ENCODE measurements at regions not wholly inside any gene's neighbourhood (a gene's known extent, or its start where the extent isn't known, plus 50 kb on each side); places are given as distances from the start of the nearest gene placed in this dataset.
A peak's percentile ranks its signal among the peaks of the same experiment; 100 is the strongest.

DNA sequence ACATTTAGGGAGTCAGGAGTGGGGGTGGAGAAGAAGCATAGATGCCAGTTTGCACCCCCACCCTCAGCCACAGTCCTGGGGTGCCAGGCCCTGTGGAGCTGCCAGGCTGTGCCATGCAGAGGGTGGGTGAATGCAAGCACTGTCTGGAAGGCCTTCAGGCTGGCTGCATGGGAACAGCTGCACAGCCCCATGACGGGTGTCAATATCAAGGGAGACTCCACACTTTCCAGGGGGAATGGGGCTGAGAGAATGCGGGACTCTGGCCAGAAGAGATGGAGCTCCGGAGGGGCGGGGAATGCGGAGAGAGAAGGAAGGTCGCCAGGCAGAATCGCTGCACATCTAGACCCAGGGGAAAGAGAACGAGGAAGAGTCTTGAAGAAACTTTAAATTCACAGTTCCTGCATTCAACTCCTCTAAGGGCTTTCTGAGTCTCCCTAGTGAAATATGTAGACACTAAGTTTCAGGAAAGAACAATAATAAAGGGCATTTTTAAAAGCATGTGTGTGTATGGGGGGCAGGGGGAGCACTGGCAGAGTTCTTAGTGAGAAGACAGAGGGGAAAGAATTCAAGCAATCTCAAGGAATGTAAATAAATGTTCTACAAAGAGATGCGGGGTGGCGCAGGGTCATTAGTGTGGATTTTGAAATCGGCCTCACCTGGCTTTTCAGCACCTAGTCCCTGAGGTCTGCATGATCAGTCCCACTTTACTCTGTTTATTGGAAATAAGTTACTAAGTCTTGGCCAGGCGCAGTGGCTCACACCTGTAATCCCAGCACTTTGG lies 59.1 kb downstream of the BOD1 start:
- DNase-seq = no peak

DNA sequence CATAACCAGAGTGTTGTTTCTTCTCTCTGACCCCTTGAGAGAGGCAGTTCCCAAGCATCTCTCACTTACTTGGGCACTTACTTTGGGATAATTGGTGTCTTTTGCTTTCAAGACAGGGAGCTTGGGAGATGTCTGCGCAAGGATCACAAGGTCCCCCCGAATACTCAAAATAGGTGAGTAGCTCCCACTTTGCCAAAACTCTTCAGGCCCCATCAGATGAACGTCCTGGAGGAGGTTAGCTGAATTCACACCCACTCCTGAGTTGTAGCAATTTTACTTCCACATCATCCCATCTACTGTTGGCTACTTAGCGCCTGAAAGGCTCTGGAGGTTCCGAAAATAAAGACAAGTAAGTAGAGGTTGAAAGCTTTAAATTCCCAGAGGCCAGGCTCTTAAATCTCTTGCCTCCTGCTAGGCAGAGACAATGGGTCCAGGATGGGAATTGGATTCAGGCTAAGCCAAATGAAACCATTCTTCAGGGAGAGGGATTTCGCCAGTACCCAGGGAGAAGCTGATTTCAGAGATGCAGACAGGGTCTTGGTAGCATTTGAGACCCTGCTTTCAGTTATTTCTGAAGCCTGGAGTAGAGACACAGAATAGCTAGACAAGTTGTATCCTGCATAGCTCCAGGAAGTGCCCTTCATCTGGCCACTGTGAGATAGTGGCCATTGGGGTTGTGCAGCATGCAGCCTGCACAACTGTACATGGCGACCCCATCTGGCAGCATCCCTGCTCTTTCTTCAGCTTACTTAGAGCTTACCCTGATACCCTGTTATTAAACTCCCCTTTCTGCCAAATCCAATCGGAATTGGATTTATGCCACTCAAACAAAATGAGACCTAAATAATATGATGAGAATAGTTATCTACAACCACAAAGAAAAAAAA lies 60.1 kb downstream of the BOD1 start:
- DNase-seq = no peak

DNA sequence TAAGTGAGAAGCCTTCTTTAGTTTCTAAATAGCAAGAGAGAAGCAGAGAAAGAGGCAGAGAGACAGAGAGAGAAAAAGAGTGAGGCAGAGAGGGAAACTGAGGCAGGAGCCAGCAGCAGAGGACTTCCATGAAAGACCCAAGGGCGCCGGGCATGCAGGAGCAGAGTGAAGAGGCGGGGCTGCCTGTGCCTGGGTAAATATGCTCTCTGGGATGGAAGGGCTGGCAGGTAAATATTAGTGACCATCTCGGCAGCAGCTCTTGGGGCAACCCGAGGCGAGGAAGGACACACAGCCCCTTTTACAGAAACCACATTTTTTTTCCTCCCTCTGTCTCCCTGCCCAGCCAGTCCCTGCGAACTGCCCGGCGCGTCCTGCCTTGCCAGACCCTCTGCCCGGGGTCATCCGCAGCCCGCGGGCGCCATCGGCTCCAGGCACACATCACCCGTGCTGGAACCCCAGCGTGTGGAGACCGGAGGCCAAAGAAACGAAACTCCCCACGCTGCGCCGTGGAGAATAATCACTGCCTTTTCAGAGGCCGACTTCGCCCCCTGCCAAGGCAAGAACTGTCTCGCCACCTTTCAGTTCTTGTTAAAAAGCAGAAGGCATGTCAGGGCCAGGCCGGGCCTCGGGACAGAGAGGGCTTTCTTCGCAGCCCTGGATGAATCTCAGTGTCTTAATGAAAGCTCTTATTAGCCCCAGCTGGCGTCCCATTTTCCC lies 61.3 kb downstream of the BOD1 start:
- no peak for DNase-seq

DNA sequence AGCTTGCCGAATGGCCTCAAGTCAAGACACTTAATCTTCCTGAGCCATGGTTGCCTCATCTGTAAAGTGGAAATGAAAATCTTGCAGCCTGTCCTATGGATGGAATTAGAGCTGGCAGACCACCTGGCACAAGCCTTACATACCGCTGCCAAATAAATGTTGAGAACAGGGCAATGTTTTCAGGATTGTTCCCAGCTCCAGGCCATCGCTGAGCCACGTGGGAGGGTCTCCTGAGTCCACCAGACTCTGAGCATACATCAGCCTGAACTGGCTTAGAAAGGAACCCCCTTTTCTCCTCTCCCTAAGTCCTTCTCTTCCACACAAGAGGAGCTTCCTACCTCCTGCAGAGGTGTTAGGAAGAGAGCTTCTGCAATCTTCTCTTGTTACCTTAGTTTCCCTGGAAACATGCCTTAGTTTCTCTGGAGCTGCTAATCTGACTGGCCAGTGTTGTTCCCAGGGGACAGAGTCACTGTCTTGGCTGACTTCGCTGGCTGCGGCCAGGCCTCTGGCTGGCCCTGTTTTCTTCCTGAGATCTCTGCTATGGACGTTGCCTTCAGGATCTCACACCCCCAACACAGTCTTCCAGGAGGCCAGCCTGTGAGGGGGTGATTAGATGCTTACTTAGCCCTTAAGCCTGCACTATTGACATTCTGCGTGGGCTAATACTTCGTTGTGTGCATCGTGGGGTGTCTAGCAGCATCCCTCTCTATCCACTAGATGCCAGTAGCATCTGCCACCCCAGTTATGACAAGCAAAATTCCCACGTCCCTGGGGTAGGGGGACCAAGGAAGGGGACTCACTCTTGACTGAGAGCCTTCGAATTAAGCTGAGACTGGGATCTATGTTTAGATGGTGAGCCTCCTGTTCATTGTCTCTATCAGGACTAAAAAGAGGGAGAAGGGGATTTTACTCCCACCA lies 62.2 kb downstream of the BOD1 start:
- no peak for DNase-seq

DNA sequence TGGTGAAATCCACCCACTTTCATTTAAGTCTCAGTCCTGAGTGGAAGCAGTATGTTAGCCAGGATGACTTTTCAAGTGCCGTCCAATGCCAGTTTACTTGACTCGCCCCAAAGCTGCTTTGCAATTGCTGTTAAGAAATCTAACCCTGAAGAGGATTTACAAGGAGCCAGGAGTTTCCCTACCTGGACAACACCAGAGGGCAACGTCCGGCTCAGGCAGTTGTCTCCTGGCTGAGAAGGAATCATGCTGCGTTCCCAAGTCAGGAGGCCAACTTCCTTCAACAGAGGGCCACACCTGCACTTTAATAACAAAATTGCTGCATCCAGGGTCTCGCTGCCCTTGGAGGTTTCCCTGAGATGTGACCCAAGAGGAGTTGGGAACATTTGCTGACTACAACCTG lies 65.8 kb downstream of the BOD1 start:
- DNase-seq = no peak

DNA sequence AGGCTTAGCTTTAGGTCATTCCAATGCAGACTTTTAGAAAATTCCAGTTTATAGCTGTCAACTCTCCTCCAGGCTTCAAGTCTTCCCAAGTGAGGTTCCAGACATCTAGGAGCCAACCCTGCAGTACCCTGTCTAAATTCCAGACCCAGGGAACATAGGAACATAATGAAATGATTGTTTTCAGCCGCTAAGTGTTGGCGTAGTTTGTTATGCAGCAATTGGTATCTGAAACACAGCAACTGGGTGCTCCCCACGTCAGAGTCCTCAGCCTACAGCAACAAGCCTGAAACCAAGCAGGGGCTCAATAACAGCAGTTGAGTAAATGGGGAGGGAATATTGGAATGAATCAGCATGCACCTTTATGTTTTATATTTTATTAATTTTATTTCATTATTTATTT lies 66.8 kb downstream of the BOD1 start:
- no peak for DNase-seq

DNA sequence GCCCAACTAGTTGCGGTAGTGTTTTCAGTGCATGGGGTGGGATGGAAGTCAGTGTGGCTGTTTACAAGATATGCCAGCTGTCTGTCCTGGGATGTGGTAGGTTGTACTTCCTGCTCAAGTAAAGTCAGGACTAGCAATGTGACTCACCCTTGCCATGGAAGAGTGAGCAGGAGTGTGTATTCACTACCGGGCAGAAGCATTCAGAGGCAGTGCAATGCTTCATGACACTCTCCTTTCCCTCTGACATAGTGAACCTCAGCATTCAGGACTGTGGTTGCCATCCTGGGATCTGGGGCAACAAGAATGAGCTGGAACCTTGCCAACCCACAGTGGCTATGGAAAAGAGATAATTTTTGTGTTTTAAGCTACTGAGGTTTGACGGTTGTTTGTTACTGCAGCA lies 68.9 kb downstream of the BOD1 start:
- DNase-seq = no peak

DNA sequence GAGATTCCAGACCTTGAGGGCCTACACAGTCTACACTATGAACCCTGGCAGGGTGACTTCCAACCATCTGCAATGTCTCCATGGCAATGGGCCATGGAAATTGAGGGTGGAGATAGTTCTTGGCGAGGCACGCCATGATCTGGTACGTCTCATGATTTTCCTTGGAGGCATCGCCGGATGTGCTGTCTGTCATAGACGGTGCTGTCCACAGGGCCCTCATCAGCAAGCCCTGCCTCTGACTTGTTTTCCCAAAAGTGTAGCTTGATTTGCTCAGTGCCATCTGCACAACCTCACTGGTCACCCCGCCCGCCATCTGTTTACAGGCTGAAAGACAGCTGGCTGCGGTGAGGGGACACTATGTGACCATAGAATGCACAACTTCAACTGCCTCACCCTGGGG lies 73.5 kb downstream of the BOD1 start:
- DNase-seq = no peak

DNA sequence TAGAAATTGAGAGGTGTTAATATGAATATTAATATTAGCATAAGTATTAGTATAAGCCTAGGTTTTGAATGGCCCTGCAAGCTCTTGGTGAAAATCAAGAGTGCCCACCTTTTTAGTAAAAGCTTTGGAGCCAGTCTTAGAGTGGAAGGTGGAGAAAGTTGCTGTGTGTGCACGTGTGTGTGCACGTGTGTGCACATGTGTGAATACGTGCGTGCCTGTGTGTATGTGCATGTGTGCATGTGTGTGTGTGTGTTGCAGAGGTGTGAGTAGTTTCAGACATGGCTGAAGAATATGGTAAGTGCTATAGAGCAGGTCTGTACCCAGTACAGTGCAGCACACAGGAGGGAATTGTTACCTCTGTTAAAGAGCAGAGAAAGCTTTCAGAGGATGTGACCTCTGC lies 74.3 kb downstream of the BOD1 start:
- no peak for DNase-seq

DNA sequence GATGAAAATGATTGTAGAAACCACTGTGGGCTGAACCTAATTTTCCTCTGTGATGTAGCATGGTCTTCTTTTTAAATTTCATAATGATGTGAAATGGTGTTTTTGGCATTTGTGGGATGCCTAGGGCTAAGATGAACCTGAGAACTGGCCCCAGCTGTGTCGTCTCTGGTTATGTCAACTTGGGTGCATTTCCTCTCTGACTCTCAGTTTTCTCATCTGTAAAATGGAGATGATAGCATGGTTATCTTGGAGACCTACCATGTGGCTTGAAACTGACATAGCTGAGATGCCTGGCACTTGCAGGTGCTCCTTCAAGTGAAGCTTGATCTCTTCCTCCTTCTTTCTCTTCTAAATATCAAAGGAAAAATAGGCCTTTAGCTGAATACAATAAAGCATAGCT lies 77.8 kb downstream of the BOD1 start:
- DNase-seq = no peak

DNA sequence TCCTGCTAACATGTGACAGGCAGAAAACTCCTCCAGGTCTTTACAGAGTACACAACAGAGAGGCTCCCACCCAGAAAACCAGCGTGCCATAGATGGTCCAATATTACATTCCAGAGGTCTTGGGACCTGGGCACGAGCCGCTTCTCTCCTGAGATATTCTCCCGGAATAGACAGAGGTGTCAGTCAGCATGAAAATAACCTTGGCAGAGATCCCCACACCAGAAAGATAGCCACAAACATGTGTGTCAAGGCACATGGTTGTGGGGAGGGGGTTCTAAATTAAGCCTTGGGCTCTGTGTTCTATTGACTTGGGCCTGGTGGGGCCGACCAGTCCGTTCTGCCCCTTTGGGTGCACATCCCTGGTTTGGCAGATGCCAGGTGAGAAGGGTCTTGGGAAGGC lies 78.4 kb downstream of the BOD1 start:
- no peak for DNase-seq

DNA sequence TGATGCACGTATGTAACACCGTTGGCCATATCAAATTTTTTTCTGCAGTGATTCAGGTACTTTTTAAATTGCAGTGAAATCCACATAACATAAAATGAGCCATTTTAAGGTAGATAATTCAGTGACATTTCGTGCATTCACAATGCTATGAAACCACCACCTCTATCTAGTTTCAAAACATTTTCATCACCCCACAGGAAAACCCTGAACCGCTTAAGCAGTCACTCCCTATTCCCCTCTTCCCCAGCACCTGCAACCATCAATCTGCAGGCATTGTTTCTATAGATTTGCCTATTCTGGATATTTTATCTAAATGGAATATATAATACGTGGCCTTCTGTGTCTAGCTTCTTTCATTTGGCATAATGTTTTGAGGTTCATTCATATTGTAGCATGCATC lies 79.2 kb downstream of the BOD1 start:
- no peak for DNase-seq

DNA sequence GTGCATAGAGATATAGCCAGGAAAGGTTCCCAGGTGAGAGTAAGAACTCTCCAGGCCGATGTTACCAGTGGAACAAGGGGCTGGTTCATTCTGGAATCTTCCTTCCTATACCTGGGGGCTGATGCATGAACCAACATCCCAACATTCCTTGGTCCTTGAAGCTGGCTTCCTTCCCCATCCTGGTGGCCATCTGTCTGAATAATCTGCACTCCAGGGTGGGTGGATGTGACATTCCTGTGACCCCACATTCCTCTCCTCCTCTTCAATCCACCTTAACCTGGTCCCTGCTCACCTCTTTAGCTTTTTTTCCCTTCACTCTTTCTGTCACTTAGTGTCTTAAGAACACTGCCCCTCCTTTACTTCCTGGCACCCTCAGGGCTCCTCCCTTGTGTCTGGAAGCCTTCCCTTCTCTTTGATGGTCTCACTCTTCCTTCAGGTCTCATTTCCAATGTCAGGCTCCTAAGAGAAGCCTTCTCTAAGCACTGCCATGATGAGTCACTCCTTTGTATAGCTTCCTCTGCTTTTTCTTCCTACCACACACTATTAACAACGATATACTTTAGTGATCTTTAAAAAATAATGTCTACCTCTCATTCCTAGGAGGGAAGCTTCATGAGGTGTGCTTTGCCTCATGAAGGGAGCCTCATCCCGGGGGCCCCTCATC lies 80.3 kb downstream of the BOD1 start:
- peak; percentile 46 for DNase-seq

DNA sequence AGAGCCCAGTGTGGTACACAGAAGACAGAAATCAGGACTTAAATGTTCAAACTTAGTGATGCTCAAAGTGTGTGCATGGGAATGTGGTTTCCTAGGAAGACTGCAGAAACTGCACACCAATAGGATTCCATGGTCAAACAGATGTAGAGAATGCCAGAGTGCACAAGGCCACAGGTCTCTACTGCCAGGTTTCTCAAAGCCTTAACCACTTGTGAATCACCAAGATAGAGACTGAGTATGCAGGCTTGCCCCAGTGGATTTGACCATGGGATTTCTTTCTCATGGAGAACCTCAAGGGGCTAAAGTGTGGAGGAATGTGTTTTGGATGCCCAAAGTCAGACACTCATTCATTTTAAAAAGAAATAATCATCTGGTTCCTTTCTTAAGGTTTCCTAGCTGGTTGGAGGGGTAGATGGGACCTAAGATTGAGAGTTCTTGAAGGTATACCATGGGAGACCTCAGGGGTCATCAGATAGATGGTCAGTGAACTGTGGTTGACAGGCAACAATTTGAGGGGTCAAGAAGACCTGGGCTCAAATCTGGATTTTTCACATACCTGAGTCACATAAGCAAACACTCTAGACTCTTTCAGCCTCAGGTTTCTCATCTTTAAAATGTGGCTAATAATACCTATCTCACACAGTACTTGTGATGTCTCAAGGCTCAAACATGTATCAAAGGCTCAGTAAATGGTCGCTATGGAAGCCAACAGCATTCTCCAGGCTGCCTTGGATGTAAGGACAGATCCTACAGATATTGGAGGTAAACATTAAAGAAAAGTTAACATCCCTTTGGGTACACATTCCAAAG lies 81.1 kb downstream of the BOD1 start:
- DNase-seq = no peak

DNA sequence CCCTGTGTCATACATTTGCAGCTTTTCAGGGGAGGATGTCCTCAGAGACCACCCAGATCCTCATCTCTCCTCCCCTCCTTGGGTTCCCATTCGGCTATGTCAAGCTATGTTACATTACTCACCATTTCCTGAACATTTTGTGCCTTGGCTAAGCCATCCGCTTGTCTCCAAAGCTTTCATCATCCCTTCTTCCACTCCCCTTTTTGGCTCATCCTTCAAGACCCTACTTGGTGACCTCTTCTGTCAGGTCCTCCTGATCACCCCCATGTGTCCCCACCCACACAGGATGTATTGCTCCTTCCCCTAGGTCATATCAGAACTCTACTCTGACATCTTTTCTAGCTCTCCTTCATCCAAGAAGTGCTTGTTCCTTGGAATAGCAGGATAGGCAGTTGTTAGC lies 81.8 kb downstream of the BOD1 start:
- no peak for DNase-seq

DNA sequence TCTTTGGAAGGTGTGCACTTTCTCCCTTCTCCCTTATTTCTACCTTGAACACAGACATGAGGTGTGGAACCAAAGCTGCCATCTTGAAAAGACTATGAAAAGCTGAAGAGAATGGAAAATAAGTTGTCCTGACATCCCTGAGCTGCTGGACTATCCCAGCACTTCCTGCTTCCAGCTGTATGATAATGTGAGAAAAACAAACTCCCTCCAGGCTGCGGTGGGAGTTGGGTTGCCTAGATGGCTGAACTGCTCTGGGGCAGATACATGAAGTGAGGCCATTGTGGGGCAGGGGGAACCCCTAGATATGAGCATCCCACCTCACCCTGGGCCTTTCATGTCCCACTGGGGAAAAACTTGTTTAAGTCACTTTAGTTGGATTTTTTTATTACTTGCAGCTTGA lies 82.4 kb downstream of the BOD1 start:
- DNase-seq = no peak

DNA sequence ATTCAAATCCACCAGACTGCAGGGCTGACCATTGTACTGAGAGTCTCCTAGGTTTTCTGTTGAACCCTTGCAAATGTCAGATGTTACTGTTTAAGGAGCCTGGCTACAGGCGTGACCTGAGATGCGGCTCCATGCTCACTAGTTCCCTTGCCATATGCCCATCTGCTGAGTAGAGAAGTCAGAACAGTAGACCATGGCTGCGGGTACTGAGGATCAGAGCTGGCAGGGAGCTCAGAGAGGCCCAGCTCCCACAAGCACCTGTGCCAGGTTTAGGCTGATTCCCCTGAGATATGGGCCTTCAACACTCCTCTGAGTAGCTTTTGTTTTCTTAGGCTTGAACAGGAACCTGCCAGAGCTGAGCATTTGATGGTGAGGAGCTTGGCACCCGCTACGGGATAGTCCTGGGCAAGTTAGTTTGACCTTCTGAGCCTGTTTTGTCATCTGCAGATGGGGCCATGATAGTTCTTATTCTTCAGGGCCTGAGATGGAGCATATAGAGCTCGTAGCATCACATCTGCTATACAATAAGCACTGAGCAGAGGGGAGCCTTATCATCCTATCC lies 83.7 kb downstream of the BOD1 start:
- no peak for DNase-seq

DNA sequence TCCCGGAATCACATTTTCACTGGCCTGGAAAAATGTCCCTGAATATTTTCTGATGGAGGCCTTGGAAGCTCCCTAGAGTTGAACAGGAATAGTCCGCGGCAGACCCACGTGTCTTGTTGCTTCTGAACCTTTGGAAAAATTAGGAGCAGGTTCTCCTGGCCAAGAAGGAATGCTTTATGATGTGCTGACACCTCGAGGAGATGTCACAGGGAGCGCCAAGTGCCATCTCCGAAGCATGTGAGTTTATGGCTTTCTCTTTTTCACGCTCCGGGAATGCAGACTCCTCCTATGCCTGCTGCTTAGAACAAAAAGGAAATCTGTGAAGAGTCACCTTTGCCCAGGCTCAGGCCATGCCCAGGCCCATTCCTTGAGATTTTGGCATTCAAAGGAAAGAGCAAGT lies 84.6 kb downstream of the BOD1 start:
- DNase-seq = no peak

DNA sequence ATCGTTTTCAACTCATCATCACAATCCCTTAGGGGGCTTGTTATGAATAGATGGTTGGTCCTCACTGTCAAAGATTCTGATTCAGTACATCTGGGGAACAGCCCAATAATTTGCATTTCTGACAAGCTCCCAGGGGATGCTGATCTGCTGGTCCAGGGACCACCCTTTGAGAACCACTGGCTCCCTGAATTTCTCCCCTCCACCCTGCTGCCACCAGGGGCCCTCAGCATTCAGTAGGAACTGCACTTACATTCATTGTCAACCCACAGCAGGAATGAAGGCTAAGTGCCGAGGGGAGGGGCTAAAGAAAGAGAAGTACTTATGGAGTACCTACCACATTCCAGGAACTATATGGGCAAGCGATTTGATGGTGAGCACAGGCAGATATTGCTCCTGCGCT lies 85.9 kb downstream of the BOD1 start:
- DNase-seq = no peak

DNA sequence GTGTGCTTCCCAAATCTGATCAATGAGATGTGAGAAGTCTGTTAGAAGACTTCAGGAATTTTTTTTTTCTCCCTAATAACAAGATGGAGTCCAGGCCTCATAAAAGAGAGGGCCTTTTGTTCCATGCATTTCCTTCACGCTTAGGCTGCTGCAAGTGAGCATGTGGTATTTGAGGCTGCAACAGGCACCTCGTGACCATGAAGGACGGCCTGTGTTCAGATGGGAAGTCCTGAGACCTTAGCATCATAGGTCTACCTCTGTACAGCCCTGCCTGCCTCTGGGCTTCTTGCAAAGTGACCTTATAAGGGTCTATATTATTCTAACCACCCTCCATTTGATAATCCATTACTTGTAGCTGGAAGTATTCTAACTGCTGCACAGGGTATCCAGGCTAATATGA lies 86.6 kb downstream of the BOD1 start:
- DNase-seq = no peak

DNA sequence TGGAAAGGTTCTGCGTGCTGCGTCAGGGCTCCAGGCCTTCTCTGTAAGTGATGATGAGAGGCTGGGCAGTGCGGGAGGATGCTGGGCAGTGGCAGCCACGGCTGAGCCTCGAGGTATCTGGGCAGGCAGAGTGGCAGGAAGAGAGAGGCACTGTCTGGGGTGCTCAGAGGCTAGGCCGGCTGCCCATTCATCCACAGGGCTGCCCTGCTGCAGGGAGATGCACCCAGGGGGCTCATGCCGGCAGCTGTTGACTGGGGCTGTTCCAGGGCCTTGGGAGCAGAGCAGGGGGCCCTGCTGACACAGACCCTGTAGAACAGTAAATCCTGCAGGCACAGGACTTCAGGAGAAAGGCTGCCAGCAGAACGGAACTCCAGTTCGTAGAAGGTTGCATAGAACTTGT lies 88.8 kb downstream of the BOD1 start:
- DNase-seq = no peak
